GM23338 (cell line): ENCODE measurements at regions not wholly inside any gene's neighbourhood (a gene's known extent, or its start where the extent isn't known, plus 50 kb on each side); places are given as distances from the start of the nearest gene placed in this dataset.

Experiments
- ATAC-seq: fragments of 200-7000 bp; cut with Tn5 transposase; 3 replicates; pipeline ENCODE4 v1.9.1; 2020
- DNase-seq: peaks from one replicate; pipeline ENCODE4 v3.0.0-alpha.2; 2015; ENCODE audit warnings: low spot score
- H2AFZ ChIP-seq: fragments of 200-600 bp; sonication (generic); 2 replicates; pipeline ENCODE4 v1.8.0; 2016; ENCODE audit warnings: antibody characterized with exemption, mild to moderate bottlenecking, moderate library complexity
- H3F3A ChIP-seq: fragments of 200-600 bp; sonication (generic); replicated peaks from 2 replicates; pipeline ENCODE4 v1.8.0; 2017; ENCODE audit warnings: antibody characterized with exemption, mixed run types, low read depth
- H3K27ac ChIP-seq: fragments of 200-600 bp; sonication (generic); 2 replicates; pipeline ENCODE4 v1.6.1; 2016; ENCODE audit warnings: low read depth
- H3K27me3 ChIP-seq: fragments of 200-600 bp; sonication (generic); 2 replicates; pipeline ENCODE4 v1.8.0; 2016; ENCODE audit warnings: mild to moderate bottlenecking, mixed run types, moderate library complexity; ENCODE audit not compliant: insufficient read depth
- H3K36me3 ChIP-seq: fragments of 200-600 bp; sonication (generic); 2 replicates; pipeline ENCODE4 v1.8.0; 2016; ENCODE audit warnings: mild to moderate bottlenecking; ENCODE audit not compliant: insufficient read depth
- H3K4me1 ChIP-seq: fragments of 200-600 bp; sonication (generic); 2 replicates; pipeline ENCODE4 v1.8.0; 2016; ENCODE audit warnings: mild to moderate bottlenecking, moderate library complexity; ENCODE audit not compliant: insufficient read depth
- H3K4me2 ChIP-seq: fragments of 200-600 bp; sonication (generic); 2 replicates; pipeline ENCODE4 v1.7.1; 2017; ENCODE audit warnings: mixed run types
- H3K4me3 ChIP-seq: fragments of 200-600 bp; sonication (generic); 2 replicates; pipeline ENCODE4 v1.6.1; 2016; ENCODE audit warnings: mixed run types
- H3K79me2 ChIP-seq: fragments of 200-600 bp; sonication (generic); replicated peaks from 2 replicates; pipeline ENCODE4 v1.8.0; 2017; ENCODE audit warnings: mild to moderate bottlenecking; ENCODE audit not compliant: insufficient read depth
- H3K9me2 ChIP-seq: fragments of 200-600 bp; sonication (generic); 2 replicates; pipeline ENCODE4 v1.8.0; 2017; ENCODE audit not compliant: insufficient read depth
- H4K20me1 ChIP-seq: fragments of 200-600 bp; sonication (generic); replicated peaks from 2 replicates; pipeline ENCODE4 v1.8.0; 2017; ENCODE audit warnings: mild to moderate bottlenecking; ENCODE audit not compliant: insufficient read depth
- H3K27ac Mint-ChIP-seq: 2 replicates; pipeline ENCODE4 v1.8.0; 2020; ENCODE audit warnings: inconsistent platforms, mild to moderate bottlenecking, moderate library complexity, mixed read lengths
- H3K27me3 Mint-ChIP-seq: 3 replicates; pipeline ENCODE4 v1.8.0; 2022; ENCODE audit warnings: low read depth, mild to moderate bottlenecking, moderate library complexity, mixed read lengths, inconsistent platforms; ENCODE audit not compliant: insufficient read depth, poor library complexity
- H3K36me3 Mint-ChIP-seq: 3 replicates; pipeline ENCODE4 v1.8.0; 2021; ENCODE audit warnings: low read depth, mild to moderate bottlenecking, inconsistent platforms, moderate library complexity, mixed read lengths
- H3K4me1 Mint-ChIP-seq: 3 replicates; pipeline ENCODE4 v1.8.0; 2020; ENCODE audit warnings: mild to moderate bottlenecking, inconsistent platforms, mixed read lengths
- H3K4me3 Mint-ChIP-seq: 3 replicates; pipeline ENCODE4 v1.8.0; 2021; ENCODE audit warnings: moderate library complexity, mild to moderate bottlenecking, inconsistent platforms, mixed read lengths
- H3K9me3 Mint-ChIP-seq: 3 replicates; pipeline ENCODE4 v1.8.0; 2020; ENCODE audit warnings: moderate library complexity, mild to moderate bottlenecking, inconsistent platforms, mixed read lengths
- CREB1 ChIP-seq: fragments of 250-450 bp; sonication (Bioruptor Pico); IDR thresholded peaks from 2 replicates; pipeline ENCODE4 v1.5.0; 2020; ENCODE audit warnings: low read depth, mild to moderate bottlenecking, moderate library complexity
- CTCF ChIP-seq, 2 experiments: fragments of 200-600 bp in 1 of 2; sonication (generic) in 1 of 2; conservative IDR thresholded peaks; 2 replicates each; pipeline versions ENCODE4 v1.5.1 to v1.6.1; 2016 to 2017; ENCODE audit warnings: antibody characterized with exemption in 2 of 2, low read depth in 2 of 2, mild to moderate bottlenecking in 2 of 2, moderate library complexity in 1 of 2
- EZH2 ChIP-seq: fragments of 200-600 bp; sonication (generic); IDR thresholded peaks from one replicate; pipeline ENCODE4 v1.8.0; 2017; ENCODE audit warnings: antibody characterized with exemption, mild to moderate bottlenecking, low read depth; ENCODE audit not compliant: unreplicated experiment
- EZH2phosphoT487 ChIP-seq: fragments of 200-600 bp; sonication (generic); IDR thresholded peaks from one replicate; pipeline ENCODE4 v1.8.1; 2018; ENCODE audit warnings: antibody characterized with exemption; ENCODE audit not compliant: unreplicated experiment
- JUNB ChIP-seq: IDR thresholded peaks from one replicate; pipeline ENCODE4 v1.6.1; 2016; ENCODE audit warnings: antibody characterized with exemption; ENCODE audit not compliant: unreplicated experiment
- NANOG ChIP-seq: IDR thresholded peaks from 2 replicates; pipeline ENCODE4 v1.6.1; 2016; ENCODE audit warnings: antibody characterized with exemption, borderline replicate concordance
- POLR2AphosphoS5 ChIP-seq: IDR thresholded peaks from 2 replicates; pipeline ENCODE4 v1.6.1; 2016; ENCODE audit warnings: antibody characterized with exemption, low read depth
- STAT1 ChIP-seq: IDR thresholded peaks from one replicate; pipeline ENCODE4 v1.6.1; 2016; ENCODE audit warnings: antibody characterized with exemption; ENCODE audit not compliant: unreplicated experiment
- ZNF114 ChIP-seq: fragments of 250-450 bp; sonication (Bioruptor Pico); IDR thresholded peaks from 2 replicates; pipeline ENCODE4 v1.5.0; 2020; ENCODE audit warnings: mild to moderate bottlenecking, moderate library complexity
- ZNF331 ChIP-seq: fragments of 250-450 bp; sonication (Bioruptor Pico); IDR thresholded peaks from 2 replicates; pipeline ENCODE4 v1.5.0; 2020; ENCODE audit warnings: low read depth, mild to moderate bottlenecking, moderate library complexity
- TF ChIP-seq, protein P1 (sequence below): IDR thresholded peaks from one replicate; pipeline ENCODE4 v1.6.1; 2018; ENCODE audit warnings: antibody characterized with exemption; ENCODE audit not compliant: unreplicated experiment
- TF ChIP-seq, protein P2 (sequence below): fragments of 250-450 bp; sonication (Bioruptor Pico); IDR thresholded peaks from 2 replicates; pipeline ENCODE4 v1.5.0; 2020; ENCODE audit warnings: mild to moderate bottlenecking, moderate library complexity
- TF ChIP-seq, protein P3 (sequence below): IDR thresholded peaks from 2 replicates; pipeline ENCODE4 v1.6.1; 2016; ENCODE audit warnings: antibody characterized with exemption

DNA sequence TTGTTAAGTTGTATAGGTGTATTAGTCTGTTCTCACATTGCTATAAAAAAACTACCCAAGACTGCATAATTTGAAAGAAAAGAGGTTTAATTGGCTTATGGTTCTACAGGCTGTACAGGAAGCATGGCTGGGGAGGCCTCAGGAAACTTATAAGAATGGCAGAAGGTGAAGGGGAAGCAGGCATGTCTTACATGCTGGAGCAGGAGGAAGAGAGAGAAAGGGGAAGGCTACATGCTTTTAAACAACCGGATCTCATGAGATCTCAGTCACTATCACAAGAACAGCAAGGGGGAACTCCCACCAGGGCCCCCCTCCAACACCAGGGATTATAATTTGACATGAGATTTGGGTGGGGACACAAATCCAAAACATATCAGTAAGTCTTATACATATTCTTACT, 60.5 kb upstream of the OR10AD1 start:
- no peaks in the 10 kb centered on the region for H3K9me3 Mint-ChIP-seq
- H3K4me1 Mint-ChIP-seq: no peaks in the 10 kb centered on the region
- peaks cover 12% of the 10 kb centered on the region; the same call in 1 of the 2 replicates for H3K27me3 ChIP-seq

More for the DNA sequence above, 60.5 kb upstream of the OR10AD1 start:
- no peak overlapping the region for H3K4me3 Mint-ChIP-seq
- Histone ChIP-seq H4K20me1 (no peaks in the 10 kb centered on the region), H3K27ac (no peak overlapping the region), H3F3A (no peaks in the 10 kb centered on the region), H3K79me2 (no peaks in the 10 kb centered on the region), H3K9me2 (no peaks in the 10 kb centered on the region), H2AFZ (no peak overlapping the region), H3K4me2 (no peak overlapping the region), H3K4me3 (no peak overlapping the region), H3K4me1 (no peaks in the 10 kb centered on the region), H3K36me3 (no peaks in the 10 kb centered on the region)
- no peak overlapping the region for H3K27ac Mint-ChIP-seq
- H3K27me3 Mint-ChIP-seq: peaks cover 3% of the 10 kb centered on the region
- DNase-seq (no peak), ATAC-seq (no peak)
- H3K36me3 Mint-ChIP-seq: no peaks in the 10 kb centered on the region
- TF ChIP-seq, protein P1, sequence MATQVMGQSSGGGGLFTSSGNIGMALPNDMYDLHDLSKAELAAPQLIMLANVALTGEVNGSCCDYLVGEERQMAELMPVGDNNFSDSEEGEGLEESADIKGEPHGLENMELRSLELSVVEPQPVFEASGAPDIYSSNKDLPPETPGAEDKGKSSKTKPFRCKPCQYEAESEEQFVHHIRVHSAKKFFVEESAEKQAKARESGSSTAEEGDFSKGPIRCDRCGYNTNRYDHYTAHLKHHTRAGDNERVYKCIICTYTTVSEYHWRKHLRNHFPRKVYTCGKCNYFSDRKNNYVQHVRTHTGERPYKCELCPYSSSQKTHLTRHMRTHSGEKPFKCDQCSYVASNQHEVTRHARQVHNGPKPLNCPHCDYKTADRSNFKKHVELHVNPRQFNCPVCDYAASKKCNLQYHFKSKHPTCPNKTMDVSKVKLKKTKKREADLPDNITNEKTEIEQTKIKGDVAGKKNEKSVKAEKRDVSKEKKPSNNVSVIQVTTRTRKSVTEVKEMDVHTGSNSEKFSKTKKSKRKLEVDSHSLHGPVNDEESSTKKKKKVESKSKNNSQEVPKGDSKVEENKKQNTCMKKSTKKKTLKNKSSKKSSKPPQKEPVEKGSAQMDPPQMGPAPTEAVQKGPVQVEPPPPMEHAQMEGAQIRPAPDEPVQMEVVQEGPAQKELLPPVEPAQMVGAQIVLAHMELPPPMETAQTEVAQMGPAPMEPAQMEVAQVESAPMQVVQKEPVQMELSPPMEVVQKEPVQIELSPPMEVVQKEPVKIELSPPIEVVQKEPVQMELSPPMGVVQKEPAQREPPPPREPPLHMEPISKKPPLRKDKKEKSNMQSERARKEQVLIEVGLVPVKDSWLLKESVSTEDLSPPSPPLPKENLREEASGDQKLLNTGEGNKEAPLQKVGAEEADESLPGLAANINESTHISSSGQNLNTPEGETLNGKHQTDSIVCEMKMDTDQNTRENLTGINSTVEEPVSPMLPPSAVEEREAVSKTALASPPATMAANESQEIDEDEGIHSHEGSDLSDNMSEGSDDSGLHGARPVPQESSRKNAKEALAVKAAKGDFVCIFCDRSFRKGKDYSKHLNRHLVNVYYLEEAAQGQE: no peak
- TF ChIP-seq POLR2AphosphoS5: no peak
- TF ChIP-seq, protein P2, sequence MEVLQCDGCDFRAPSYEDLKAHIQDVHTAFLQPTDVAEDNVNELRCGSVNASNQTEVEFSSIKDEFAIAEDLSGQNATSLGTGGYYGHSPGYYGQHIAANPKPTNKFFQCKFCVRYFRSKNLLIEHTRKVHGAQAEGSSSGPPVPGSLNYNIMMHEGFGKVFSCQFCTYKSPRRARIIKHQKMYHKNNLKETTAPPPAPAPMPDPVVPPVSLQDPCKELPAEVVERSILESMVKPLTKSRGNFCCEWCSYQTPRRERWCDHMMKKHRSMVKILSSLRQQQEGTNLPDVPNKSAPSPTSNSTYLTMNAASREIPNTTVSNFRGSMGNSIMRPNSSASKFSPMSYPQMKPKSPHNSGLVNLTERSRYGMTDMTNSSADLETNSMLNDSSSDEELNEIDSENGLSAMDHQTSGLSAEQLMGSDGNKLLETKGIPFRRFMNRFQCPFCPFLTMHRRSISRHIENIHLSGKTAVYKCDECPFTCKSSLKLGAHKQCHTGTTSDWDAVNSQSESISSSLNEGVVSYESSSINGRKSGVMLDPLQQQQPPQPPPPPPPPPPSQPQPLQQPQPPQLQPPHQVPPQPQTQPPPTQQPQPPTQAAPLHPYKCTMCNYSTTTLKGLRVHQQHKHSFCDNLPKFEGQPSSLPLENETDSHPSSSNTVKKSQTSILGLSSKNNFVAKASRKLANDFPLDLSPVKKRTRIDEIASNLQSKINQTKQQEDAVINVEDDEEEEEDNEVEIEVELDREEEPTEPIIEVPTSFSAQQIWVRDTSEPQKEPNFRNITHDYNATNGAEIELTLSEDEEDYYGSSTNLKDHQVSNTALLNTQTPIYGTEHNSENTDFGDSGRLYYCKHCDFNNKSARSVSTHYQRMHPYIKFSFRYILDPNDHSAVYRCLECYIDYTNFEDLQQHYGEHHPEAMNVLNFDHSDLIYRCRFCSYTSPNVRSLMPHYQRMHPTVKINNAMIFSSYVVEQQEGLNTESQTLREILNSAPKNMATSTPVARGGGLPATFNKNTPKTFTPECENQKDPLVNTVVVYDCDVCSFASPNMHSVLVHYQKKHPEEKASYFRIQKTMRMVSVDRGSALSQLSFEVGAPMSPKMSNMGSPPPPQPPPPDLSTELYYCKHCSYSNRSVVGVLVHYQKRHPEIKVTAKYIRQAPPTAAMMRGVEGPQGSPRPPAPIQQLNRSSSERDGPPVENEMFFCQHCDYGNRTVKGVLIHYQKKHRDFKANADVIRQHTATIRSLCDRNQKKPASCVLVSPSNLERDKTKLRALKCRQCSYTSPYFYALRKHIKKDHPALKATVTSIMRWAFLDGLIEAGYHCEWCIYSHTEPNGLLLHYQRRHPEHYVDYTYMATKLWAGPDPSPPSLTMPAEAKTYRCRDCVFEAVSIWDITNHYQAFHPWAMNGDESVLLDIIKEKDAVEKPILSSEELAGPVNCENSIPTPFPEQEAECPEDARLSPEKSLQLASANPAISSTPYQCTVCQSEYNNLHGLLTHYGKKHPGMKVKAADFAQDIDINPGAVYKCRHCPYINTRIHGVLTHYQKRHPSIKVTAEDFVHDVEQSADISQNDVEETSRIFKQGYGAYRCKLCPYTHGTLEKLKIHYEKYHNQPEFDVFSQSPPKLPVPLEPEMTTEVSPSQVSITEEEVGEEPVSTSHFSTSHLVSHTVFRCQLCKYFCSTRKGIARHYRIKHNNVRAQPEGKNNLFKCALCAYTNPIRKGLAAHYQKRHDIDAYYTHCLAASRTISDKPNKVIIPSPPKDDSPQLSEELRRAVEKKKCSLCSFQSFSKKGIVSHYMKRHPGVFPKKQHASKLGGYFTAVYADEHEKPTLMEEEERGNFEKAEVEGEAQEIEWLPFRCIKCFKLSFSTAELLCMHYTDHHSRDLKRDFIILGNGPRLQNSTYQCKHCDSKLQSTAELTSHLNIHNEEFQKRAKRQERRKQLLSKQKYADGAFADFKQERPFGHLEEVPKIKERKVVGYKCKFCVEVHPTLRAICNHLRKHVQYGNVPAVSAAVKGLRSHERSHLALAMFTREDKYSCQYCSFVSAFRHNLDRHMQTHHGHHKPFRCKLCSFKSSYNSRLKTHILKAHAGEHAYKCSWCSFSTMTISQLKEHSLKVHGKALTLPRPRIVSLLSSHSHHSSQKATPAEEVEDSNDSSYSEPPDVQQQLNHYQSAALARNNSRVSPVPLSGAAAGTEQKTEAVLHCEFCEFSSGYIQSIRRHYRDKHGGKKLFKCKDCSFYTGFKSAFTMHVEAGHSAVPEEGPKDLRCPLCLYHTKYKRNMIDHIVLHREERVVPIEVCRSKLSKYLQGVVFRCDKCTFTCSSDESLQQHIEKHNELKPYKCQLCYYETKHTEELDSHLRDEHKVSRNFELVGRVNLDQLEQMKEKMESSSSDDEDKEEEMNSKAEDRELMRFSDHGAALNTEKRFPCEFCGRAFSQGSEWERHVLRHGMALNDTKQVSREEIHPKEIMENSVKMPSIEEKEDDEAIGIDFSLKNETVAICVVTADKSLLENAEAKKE: no peak
- TF ChIP-seq CTCF (conservative IDR thresholded peaks at IDR 0.05; ENCODE audit: low read depth in 2 of 2): no peak
- TF ChIP-seq EZH2: no peak
- no peak for TF ChIP-seq STAT1
- no peak for TF ChIP-seq JUNB
- TF ChIP-seq, protein P3, sequence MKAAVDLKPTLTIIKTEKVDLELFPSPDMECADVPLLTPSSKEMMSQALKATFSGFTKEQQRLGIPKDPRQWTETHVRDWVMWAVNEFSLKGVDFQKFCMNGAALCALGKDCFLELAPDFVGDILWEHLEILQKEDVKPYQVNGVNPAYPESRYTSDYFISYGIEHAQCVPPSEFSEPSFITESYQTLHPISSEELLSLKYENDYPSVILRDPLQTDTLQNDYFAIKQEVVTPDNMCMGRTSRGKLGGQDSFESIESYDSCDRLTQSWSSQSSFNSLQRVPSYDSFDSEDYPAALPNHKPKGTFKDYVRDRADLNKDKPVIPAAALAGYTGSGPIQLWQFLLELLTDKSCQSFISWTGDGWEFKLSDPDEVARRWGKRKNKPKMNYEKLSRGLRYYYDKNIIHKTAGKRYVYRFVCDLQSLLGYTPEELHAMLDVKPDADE: no peak
- no peak for TF ChIP-seq CREB1 (CRISPR knock-in tag)
- no peak for TF ChIP-seq ZNF114 (CRISPR knock-in tag)
- no peak for TF ChIP-seq EZH2phosphoT487
- TF ChIP-seq NANOG: no peak
- TF ChIP-seq ZNF331: no peak
